GM12892 (cell line): ENCODE measurements at regions not wholly inside any gene's neighbourhood (a gene's known extent, or its start where the extent isn't known, plus 50 kb on each side); places are given as distances from the start of the nearest gene placed in this dataset.

Experiments
- DNase-seq: peaks from one replicate; pipeline ENCODE4 v3.0.0; 2011; ENCODE audit not compliant: insufficient read length
- FAIRE-seq: peaks from 2 replicates; lab custom pipeline; 2011; peaks lifted over from hg19 to GRCh38; lab: Jason Lieb, UNC
- POLR2A ChIP-seq: IDR thresholded peaks from 2 replicates; pipeline ENCODE4 v1.6.1; 2011; ENCODE audit warnings: low read depth, low read length, control low read depth
- POLR2AphosphoS5 ChIP-seq: IDR thresholded peaks from 2 replicates; pipeline ENCODE4 v1.6.1; 2011; ENCODE audit warnings: low read depth, low read length, control low read depth
- TAF1 ChIP-seq: IDR thresholded peaks from 2 replicates; pipeline ENCODE4 v1.6.1; 2011; ENCODE audit warnings: low read depth, mild to moderate bottlenecking, control low read depth, low read length, borderline replicate concordance

DNA sequence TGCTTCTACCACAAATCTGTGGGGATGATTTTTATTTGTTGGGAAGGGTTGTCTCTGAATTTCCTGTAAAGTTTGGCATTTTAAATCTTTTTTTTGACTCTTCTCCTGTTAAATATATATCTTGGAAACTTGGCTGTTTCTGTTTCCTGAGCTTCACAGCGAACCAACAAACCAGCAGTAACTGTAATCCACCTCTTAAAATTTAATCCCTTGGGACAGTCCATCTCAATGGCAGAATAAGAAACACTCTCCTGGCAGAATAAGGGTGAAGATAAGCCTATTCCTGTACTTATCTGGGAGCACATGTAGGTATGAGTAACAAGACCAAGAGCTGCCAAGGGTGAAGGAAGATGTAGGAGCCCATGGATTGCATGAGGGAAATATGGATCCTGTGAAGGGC, 73.1 kb upstream of the RPS23 start:
- TF ChIP-seq POLR2AphosphoS5 (no peak), POLR2A (no peak), TAF1 (no peak)
- DNase-seq (no peak), FAIRE-seq (no peak)

DNA sequence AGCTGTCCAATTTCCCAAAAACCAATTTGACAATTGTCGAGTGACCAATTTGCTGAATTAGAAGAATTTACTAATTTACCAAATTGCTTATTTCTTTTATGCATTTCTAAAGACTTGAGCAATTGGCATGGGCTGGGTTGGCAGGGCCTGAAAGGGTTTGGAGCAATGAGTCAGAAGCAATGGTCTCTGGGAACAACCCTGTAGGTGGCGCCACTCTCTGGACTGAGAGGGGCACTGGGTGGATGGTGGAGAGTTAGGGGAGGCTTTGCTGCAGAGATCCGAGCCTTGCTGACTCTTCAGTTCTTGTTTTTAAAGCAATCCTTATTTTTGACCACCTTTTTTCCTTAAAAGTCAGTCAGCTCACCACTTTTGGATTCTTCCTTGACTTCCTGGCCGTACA, 71.5 kb upstream of the RPS23 start:
- DNase-seq = no peak
- FAIRE-seq = no peak
- no peak for TF ChIP-seq TAF1
- no peak for TF ChIP-seq POLR2AphosphoS5
- no peak for TF ChIP-seq POLR2A

- TF ChIP-seq TAF1 (no peak), POLR2AphosphoS5 (no peak), POLR2A (no peak)
- no peak for DNase-seq
- FAIRE-seq = no peak
These were observed 70.8 kb upstream of the RPS23 start for GRCh38 chr5:82348784-82349425.

GRCh38 chr5:82347201-82347865, 69.2 kb upstream of the RPS23 start:
- TF ChIP-seq POLR2AphosphoS5 = no peak
- no peak for TF ChIP-seq POLR2A
- TF ChIP-seq TAF1 = no peak
- DNase-seq (no peak), FAIRE-seq (no peak)

GRCh38 chr5:82346399-82347165, 68.4 kb upstream of the RPS23 start:
- no peak for TF ChIP-seq POLR2A
- no peak for TF ChIP-seq TAF1
- TF ChIP-seq POLR2AphosphoS5 = no peak
- DNase-seq (no peak), FAIRE-seq (no peak)

GRCh38 chr5:82345108-82345507, 67.0 kb upstream of the RPS23 start:
- FAIRE-seq (no peak), DNase-seq (no peak)
- TF ChIP-seq POLR2A (no peak), TAF1 (no peak), POLR2AphosphoS5 (no peak)

DNA sequence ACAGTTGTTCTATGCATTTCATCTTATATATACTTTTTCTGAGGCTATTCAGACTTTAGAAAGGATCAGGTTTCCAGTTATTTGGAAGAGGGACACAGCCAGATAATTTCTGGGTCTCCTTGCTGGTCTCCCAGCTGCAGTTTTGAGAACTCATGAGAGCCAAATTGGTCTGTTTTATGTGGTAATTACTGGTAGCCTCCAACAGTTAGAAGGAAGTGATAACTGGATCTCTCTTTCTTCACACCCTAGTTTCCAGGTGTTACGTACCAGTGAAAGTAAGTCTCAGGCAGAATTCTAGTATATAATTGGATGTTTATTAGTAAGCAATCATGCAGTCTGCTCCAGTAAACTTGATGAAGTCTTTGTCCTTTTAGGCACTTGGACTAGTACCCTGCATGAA, 63.2 kb upstream of the RPS23 start:
- FAIRE-seq = no peak
- DNase-seq = no peak
- TF ChIP-seq POLR2AphosphoS5 (no peak), TAF1 (no peak), POLR2A (no peak)

GRCh38 chr5:82340799-82341198, 62.6 kb upstream of the RPS23 start:
- no peak for FAIRE-seq
- no peak for DNase-seq
- TF ChIP-seq TAF1 = no peak
- no peak for TF ChIP-seq POLR2A
- no peak for TF ChIP-seq POLR2AphosphoS5

GRCh38 chr5:82339792-82340191, 61.6 kb upstream of the RPS23 start:
- no peak for TF ChIP-seq POLR2AphosphoS5
- no peak for TF ChIP-seq POLR2A
- DNase-seq (no peak), FAIRE-seq (no peak)

- TF ChIP-seq TAF1 (no peak), POLR2AphosphoS5 (no peak), POLR2A (no peak)
- no peak for FAIRE-seq
- no peak for DNase-seq
These were observed 60.7 kb upstream of the RPS23 start for GRCh38 chr5:82338771-82339373.

GRCh38 chr5:82336959-82337351, 58.8 kb upstream of the RPS23 start:
- DNase-seq = no peak

More at GRCh38 chr5:82336959-82337351, 58.8 kb upstream of the RPS23 start:
- TF ChIP-seq TAF1 (no peak), POLR2AphosphoS5 (no peak), POLR2A (no peak)
- no peak for FAIRE-seq
